Left lung (tissue), 4 donors: ENCODE measurements at regions not wholly inside any gene's neighbourhood (a gene's known extent, or its start where the extent isn't known, plus 50 kb on each side); places are given as distances from the start of the nearest gene placed in this dataset.

Experiments used
- ATAC-seq: fragments of 200-7000 bp; cut with Tn5 transposase; one replicate; pipeline ENCODE4 v1.9.1; 2020; ENCODE audit warnings: moderate library complexity
- DNase-seq, 4 donors: peaks; one replicate each; pipeline ENCODE4 v3.0.0-alpha.2; 2013 to 2020
- H3K27ac ChIP-seq, 2 donors: fragments of 200-600 bp; sonication (generic) in 1 of 2; one replicate each; pipeline versions ENCODE4 v1.5.0 to v1.8.0; 2020 to 2021
- H3K27me3 ChIP-seq, 2 donors: fragments of 200-600 bp; sonication (generic) in 1 of 2; one replicate each; pipeline versions ENCODE4 v1.5.0 to v1.8.0; 2020 to 2021
- H3K36me3 ChIP-seq, 2 donors: fragments of 200-600 bp; sonication (generic) in 1 of 2; one replicate each; pipeline versions ENCODE4 v1.5.0 to v1.8.0; 2020 to 2021
- H3K4me1 ChIP-seq, 2 donors: fragments of 200-600 bp; one replicate each; pipeline ENCODE4 v1.8.0; 2021
- H3K4me3 ChIP-seq, 2 donors: fragments of 200-600 bp; sonication (generic) in 1 of 2; one replicate each; pipeline versions ENCODE4 v1.5.0 to v1.8.0; 2020 to 2021; ENCODE audit warnings: mild to moderate bottlenecking in 1 of 2
- H3K9me3 ChIP-seq, 2 donors: fragments of 200-600 bp; sonication (generic) in 1 of 2; one replicate each; pipeline versions ENCODE4 v1.5.0 to v1.8.0; 2020 to 2021
- CTCF ChIP-seq, 2 donors: fragments of 200-600 bp; sonication (generic) in 1 of 2; IDR thresholded peaks; one replicate each; pipeline versions ENCODE4 v1.5.0 to v1.8.0; 2021; ENCODE audit warnings: antibody characterized with exemption in 2 of 2
- intact Hi-C, 2 donors: fragments of 100-400 bp; cut with DNase I; formaldehyde crosslinking; loops; one replicate each; pipeline versions ENCODE4 v1.11.2 to v1.14.2; 2022
- donor health status: DM: no; HTN: yes; CAD: no.
- donor health status: DM: no; HTN: no; CAD: no.

GRCh38 chr13:103510007-103510535 lies 443.9 kb upstream of the SLC10A2 start:
- intact Hi-C loops, result no loop called here
- Histone ChIP-seq H3K9me3 (peaks cover 0 to 7% of the 10 kb centered on the region in 2 donors), H3K27me3 (no peaks in the 10 kb centered on the region), H3K27ac (no peak overlapping the region), H3K4me3 (no peak overlapping the region), H3K36me3 (no peaks in the 10 kb centered on the region), H3K4me1 (no peaks in the 10 kb centered on the region)
- no peak for TF ChIP-seq CTCF (IDR thresholded peaks at IDR 0.05)
- no peak for ATAC-seq
- DNase-seq, result no peak

- Histone ChIP-seq H3K4me3 (no peak overlapping the region), H3K27ac (no peak overlapping the region), H3K4me1 (no peaks in the 10 kb centered on the region), H3K27me3 (no peaks in the 10 kb centered on the region), H3K9me3 (peaks cover 0 to 10% of the 10 kb centered on the region in 2 donors), H3K36me3 (no peaks in the 10 kb centered on the region)
- DNase-seq (no peak), ATAC-seq (no peak)
- intact Hi-C loops, result no loop called here
- TF ChIP-seq CTCF (IDR thresholded peaks at IDR 0.05), result no peak
Measured at GRCh38 chr13:103497404-103497803, 431.2 kb upstream of the SLC10A2 start.

- intact Hi-C loops, result no loop called here
- H3K36me3 ChIP-seq, result no peaks in the 10 kb centered on the region
- peak in 1 of 4 donors; percentile 21 for DNase-seq
- no peak overlapping the region for H3K27ac ChIP-seq
- no peak overlapping the region for H3K4me3 ChIP-seq
- peaks cover 0 to under 1% of the 10 kb centered on the region in 2 donors for H3K9me3 ChIP-seq
- no peaks in the 10 kb centered on the region for H3K4me1 ChIP-seq
- no peaks in the 10 kb centered on the region for H3K27me3 ChIP-seq
- no peak for TF ChIP-seq CTCF (IDR thresholded peaks at IDR 0.05)
- no peak for ATAC-seq
Measured at GRCh38 chr13:103487841-103488240, 421.6 kb upstream of the SLC10A2 start.

- Histone ChIP-seq H3K27me3 (no peaks in the 10 kb centered on the region), H3K4me3 (no peak overlapping the region), H3K27ac (no peak overlapping the region), H3K36me3 (no peaks in the 10 kb centered on the region), H3K4me1 (no peaks in the 10 kb centered on the region), H3K9me3 (no peaks in the 10 kb centered on the region)
- intact Hi-C loops, result no loop called here
- TF ChIP-seq CTCF (IDR thresholded peaks at IDR 0.05), result no peak
- no peak for DNase-seq
- ATAC-seq, result no peak
Measured at GRCh38 chr13:103473081-103473480, 406.9 kb upstream of the SLC10A2 start.

GRCh38 chr13:103471896-103472295 lies 405.7 kb upstream of the SLC10A2 start:
- Histone ChIP-seq H3K4me3 (no peak overlapping the region), H3K36me3 (no peaks in the 10 kb centered on the region), H3K4me1 (no peaks in the 10 kb centered on the region), H3K27me3 (no peaks in the 10 kb centered on the region), H3K9me3 (no peaks in the 10 kb centered on the region), H3K27ac (no peak overlapping the region)
- no peak for TF ChIP-seq CTCF (IDR thresholded peaks at IDR 0.05)
- no peak for DNase-seq
- no peak for ATAC-seq
- intact Hi-C loops, result no loop called here
